Fibroblast of pulmonary artery (primary cell): ENCODE measurements at regions not wholly inside any gene's neighbourhood (a gene's known extent, or its start where the extent isn't known, plus 50 kb on each side); places are given as distances from the start of the nearest gene placed in this dataset.

Experiments used
- DNase-seq: peaks from one replicate; pipeline ENCODE4 v3.0.0-alpha.2; 2010; ENCODE audit warnings: low read depth
- H3K4me3 ChIP-seq: replicated peaks from 2 replicates; pipeline ENCODE4 v1.5.1; 2011; ENCODE audit warnings: low read depth, mild to moderate bottlenecking, control low read depth, low read length, moderate library complexity
- CTCF ChIP-seq: IDR thresholded peaks from 2 replicates; pipeline ENCODE4 v1.5.1; 2011; ENCODE audit warnings: mild to moderate bottlenecking, control low read depth, low read length, inconsistent platforms; ENCODE audit errors: missing control alignments

GRCh38 chr12:107448198-107448597 lies 237.4 kb upstream of the PWP1 start:
- DNase-seq, result peak; percentile 16
- TF ChIP-seq CTCF, result peak; percentile 51

DNA sequence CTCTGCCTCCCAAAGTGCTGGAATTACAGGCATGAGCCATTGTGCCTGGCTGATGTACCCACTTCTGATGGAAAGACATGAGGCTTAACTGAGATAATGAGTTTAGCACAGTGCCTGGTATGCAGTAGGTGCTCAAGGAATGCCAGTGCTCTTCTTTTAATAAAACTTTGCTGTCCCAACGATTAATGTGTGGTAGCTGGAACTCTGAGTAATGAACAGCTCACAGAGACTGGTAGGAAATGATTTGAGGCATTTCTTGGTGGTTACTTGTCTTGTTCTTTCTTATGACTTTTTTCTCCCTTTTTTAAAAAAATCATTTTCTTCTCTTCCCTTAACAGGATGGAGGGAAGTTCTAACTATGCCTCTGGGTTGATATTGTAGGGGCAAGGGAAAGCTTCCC lies 235.7 kb upstream of the PWP1 start:
- H3K4me3 ChIP-seq, result no peak overlapping the region
- DNase-seq, result no peak
- no peak for TF ChIP-seq CTCF

More at GRCh38 chr12:107448198-107448597, 237.4 kb upstream of the PWP1 start:
- no peak overlapping the region for H3K4me3 ChIP-seq

GRCh38 chr12:107450541-107450940 lies 235.1 kb upstream of the PWP1 start:
- no peak for DNase-seq
- no peak for TF ChIP-seq CTCF
- no peak overlapping the region for H3K4me3 ChIP-seq

DNA sequence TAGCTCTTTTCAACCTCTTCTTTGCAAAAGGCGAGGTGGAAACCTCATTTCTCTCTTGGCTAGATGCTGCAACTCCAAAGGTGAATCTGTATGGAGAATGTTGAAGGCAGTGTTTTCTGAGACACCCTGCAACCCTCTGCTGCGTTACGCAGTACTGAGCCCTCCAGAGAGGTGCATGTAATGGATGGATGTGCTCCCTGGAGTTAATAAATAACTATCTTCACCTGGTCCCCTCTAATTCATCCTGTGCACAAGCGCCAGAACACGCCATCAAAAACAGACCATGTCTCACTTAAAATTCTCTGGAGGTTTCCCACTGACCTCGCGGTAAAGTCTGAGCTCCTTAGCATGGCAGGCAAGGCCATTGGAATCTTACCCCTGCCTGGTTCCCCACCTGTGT lies 234.4 kb upstream of the PWP1 start:
- H3K4me3 ChIP-seq, result no peak overlapping the region
- TF ChIP-seq CTCF, result no peak
- DNase-seq, result no peak

- no peak overlapping the region for H3K4me3 ChIP-seq
- TF ChIP-seq CTCF, result no peak
- no peak for DNase-seq
These were observed 231.3 kb upstream of the PWP1 start for GRCh38 chr12:107454109-107454830.

GRCh38 chr12:107457362-107457935 lies 228.2 kb upstream of the PWP1 start:
- no peak for TF ChIP-seq CTCF
- no peak overlapping the region for H3K4me3 ChIP-seq
- no peak for DNase-seq

DNA sequence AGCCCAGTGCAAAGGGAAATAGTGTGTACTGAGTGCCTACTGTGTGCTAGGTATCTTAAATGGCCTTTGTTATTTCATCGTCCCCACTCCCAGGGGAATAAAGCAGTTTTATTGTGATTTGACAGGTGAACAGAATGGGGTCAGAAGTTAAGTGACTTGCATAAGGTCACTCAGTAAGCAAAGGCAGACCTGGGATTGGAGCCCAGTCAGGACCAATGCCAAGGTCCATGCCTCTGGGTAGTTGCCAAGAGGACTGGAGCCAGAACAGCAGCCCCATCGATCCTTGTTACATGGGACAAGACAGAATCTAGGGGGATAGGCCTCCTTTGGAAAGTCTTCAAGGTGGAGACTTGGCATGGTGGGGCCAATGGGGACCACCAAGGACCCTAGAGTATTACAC lies 227.4 kb upstream of the PWP1 start:
- no peak overlapping the region for H3K4me3 ChIP-seq
- TF ChIP-seq CTCF, result no peak
- DNase-seq, result no peak
